ENCODE measurements at regions not wholly inside any gene's neighbourhood (a gene's known extent, or its start where the extent isn't known, plus 50 kb on each side); places are given as distances from the start of the nearest gene placed in this dataset.

- no peak for DNase-seq (ENCODE audit: low read depth)
- H3K4me3 ChIP-seq (ENCODE audit: low read depth, low read length): no peak overlapping the region
- no peak for TF ChIP-seq CTCF (conservative IDR thresholded peaks at IDR 0.05; ENCODE audit: low read depth, low read length)
Measured at GRCh38 chr9:97763874-97764273, 66.7 kb upstream of the XPA start.

GRCh38 chr9:97766092-97766491, 69.0 kb upstream of the XPA start:
- no peak for TF ChIP-seq CTCF (conservative IDR thresholded peaks at IDR 0.05; ENCODE audit: low read depth, low read length)
- no peak overlapping the region for H3K4me3 ChIP-seq (ENCODE audit: low read depth, low read length)
- no peak for DNase-seq (ENCODE audit: low read depth)

GRCh38 chr9:97766610-97767009, 69.5 kb upstream of the XPA start:
- no peak for DNase-seq (ENCODE audit: low read depth)
- no peak for TF ChIP-seq CTCF (conservative IDR thresholded peaks at IDR 0.05; ENCODE audit: low read depth, low read length)
- no peak overlapping the region for H3K4me3 ChIP-seq (ENCODE audit: low read depth, low read length)

GRCh38 chr9:97767891-97768290, 70.8 kb upstream of the XPA start:
- no peak overlapping the region for H3K4me3 ChIP-seq (ENCODE audit: low read depth, low read length)
- TF ChIP-seq CTCF (conservative IDR thresholded peaks at IDR 0.05; ENCODE audit: low read depth, low read length): no peak
- no peak for DNase-seq (ENCODE audit: low read depth)

- no peak for DNase-seq (ENCODE audit: low read depth)
- no peak for TF ChIP-seq CTCF (conservative IDR thresholded peaks at IDR 0.05; ENCODE audit: low read depth, low read length)
- H3K4me3 ChIP-seq (ENCODE audit: low read depth, low read length): no peak overlapping the region
Measured at GRCh38 chr9:97768746-97769145, 71.6 kb upstream of the XPA start.

- no peak for DNase-seq (ENCODE audit: low read depth)
- TF ChIP-seq CTCF (conservative IDR thresholded peaks at IDR 0.05; ENCODE audit: low read depth, low read length): no peak
- H3K4me3 ChIP-seq (ENCODE audit: low read depth, low read length): no peak overlapping the region
Measured at GRCh38 chr9:97769208-97769607, 72.1 kb upstream of the XPA start.

GRCh38 chr9:97770808-97771372, 73.8 kb upstream of the XPA start:
- DNase-seq (ENCODE audit: low read depth): no peak
- no peak overlapping the region for H3K4me3 ChIP-seq (ENCODE audit: low read depth, low read length)
- TF ChIP-seq CTCF (conservative IDR thresholded peaks at IDR 0.05; ENCODE audit: low read depth, low read length): no peak
